T-cell (primary cell): ENCODE measurements at regions not wholly inside any gene's neighbourhood (a gene's known extent, or its start where the extent isn't known, plus 50 kb on each side); places are given as distances from the start of the nearest gene placed in this dataset.

Source experiments
- ATAC-seq, 4 experiments: fragments of 200-7000 bp in 3 of 4; fragments of 150-1000 bp in 1 of 4; cut with Tn5 transposase; replicated peaks in 1 of 4; 1 replicate in 3 of 4; 2 replicates in 1 of 4; pipeline ENCODE4 v1.10.0; 2021; ENCODE audit warnings: moderate library complexity in 3 of 4, mild to moderate bottlenecking in 2 of 4, moderate number of reproducible peaks in 1 of 4
- CTCF ChIA-PET, 2 donors: fragments of 300-600 bp; sonication (Branson Sonifier 250); formaldehyde crosslinking; loops; one replicate each; lab custom pipeline; 2022; ENCODE audit warnings: antibody characterized with exemption in 2 of 2; lab: Charles Lee
- POLR2A ChIA-PET, 2 donors: fragments of 300-600 bp; sonication (Branson Sonifier 250); formaldehyde crosslinking; loops; one replicate each; lab custom pipeline; 2022; ENCODE audit warnings: antibody characterized with exemption in 2 of 2; lab: Charles Lee
- DNase-seq, 35 experiments: peaks; one replicate each; pipeline versions ENCODE4 v3.0.0 to v3.0.0-alpha.2; 2013 to 2023
- H3K27ac ChIP-seq: one replicate; pipeline ENCODE4 v1.5.1; 2013; ENCODE audit warnings: low read length
- H3K27me3 ChIP-seq, 2 experiments: replicated peaks in 1 of 2; 1 replicate in 1 of 2; 2 replicates in 1 of 2; pipeline versions ENCODE4 v1.6.1 to v1.7.0; 2013; ENCODE audit warnings: low read length in 1 of 2, mixed read lengths in 1 of 2; ENCODE audit not compliant: control insufficient read depth in 2 of 2, insufficient read depth in 2 of 2; ENCODE audit errors: extremely low read depth in 1 of 2
- H3K36me3 ChIP-seq, 2 donors: 1 replicate in 1 of 2; 2 replicates in 1 of 2; pipeline versions ENCODE4 v1.6.1 to v1.7.0; 2013; ENCODE audit warnings: low read length in 1 of 2; ENCODE audit not compliant: control insufficient read depth in 2 of 2, insufficient read depth in 1 of 2; ENCODE audit errors: extremely low read depth in 1 of 2
- H3K4me1 ChIP-seq, 2 experiments: 1 replicate in 1 of 2; 2 replicates in 1 of 2; pipeline versions ENCODE4 v1.6.1 to v1.7.0; 2013; ENCODE audit warnings: low read length in 2 of 2, mixed read lengths in 1 of 2; ENCODE audit not compliant: insufficient read depth in 2 of 2, control insufficient read depth in 1 of 2; ENCODE audit errors: extremely low read depth in 1 of 2
- H3K4me3 ChIP-seq, 2 donors: 1 replicate in 1 of 2; 2 replicates in 1 of 2; pipeline versions ENCODE4 v1.5.1 to v1.7.0; 2013; ENCODE audit warnings: mild to moderate bottlenecking in 2 of 2, low read length in 1 of 2, moderate library complexity in 1 of 2; ENCODE audit not compliant: control insufficient read depth in 1 of 2; ENCODE audit errors: extremely low read depth in 1 of 2
- H3K9me3 ChIP-seq: 2 replicates; pipeline ENCODE4 v1.7.0; 2013
- H3K27ac Mint-ChIP-seq, 2 donors: one replicate each; pipeline ENCODE4 v1.8.0; 2020 to 2021; ENCODE audit warnings: mild to moderate bottlenecking in 2 of 2, mixed read lengths in 2 of 2
- H3K27me3 Mint-ChIP-seq, 2 donors: one replicate each; pipeline ENCODE4 v1.8.0; 2021 to 2022; ENCODE audit warnings: mixed read lengths in 2 of 2
- H3K36me3 Mint-ChIP-seq: one replicate; pipeline ENCODE4 v1.8.0; 2021; ENCODE audit warnings: mixed read lengths
- H3K4me1 Mint-ChIP-seq, 3 donors: one replicate each; pipeline ENCODE4 v1.8.0; 2020 to 2022; ENCODE audit warnings: mixed read lengths in 3 of 3, mild to moderate bottlenecking in 1 of 3
- H3K4me3 Mint-ChIP-seq, 3 donors: one replicate each; pipeline ENCODE4 v1.8.0; 2020 to 2022; ENCODE audit warnings: mild to moderate bottlenecking in 3 of 3, mixed read lengths in 3 of 3, moderate library complexity in 3 of 3
- H3K9me3 Mint-ChIP-seq, 3 donors: one replicate each; pipeline ENCODE4 v1.8.0; 2020 to 2022; ENCODE audit warnings: mixed read lengths in 3 of 3
- WGBS: methylation state at CpG from one replicate; pipeline ENCODE4 v1.1.5; 2013; ENCODE audit warnings: missing lambda C conversion rate; ENCODE audit not compliant: insufficient coverage; 5-methylcytosine and 5-hydroxymethylcytosine counted together

GRCh38 chr3:103629391-103629790, 1194.6 kb downstream of the ZPLD1 start:
- H3K4me3 Mint-ChIP-seq, result no peak overlapping the region
- CTCF ChIA-PET, result no interaction called here
- no peaks in the 10 kb centered on the region for H3K27me3 Mint-ChIP-seq

GRCh38 chr3:103644450-103644849, 1209.6 kb downstream of the ZPLD1 start:
- Mint-ChIP-seq H3K4me1 (no peaks in the 10 kb centered on the region), H3K36me3 (no peaks in the 10 kb centered on the region), H3K27me3 (no peaks in the 10 kb centered on the region), H3K9me3 (peaks cover 0 to 7% (median 5%) of the 10 kb centered on the region in 3 donors), H3K27ac (no peak overlapping the region), H3K4me3 (no peak overlapping the region)
- POLR2A ChIA-PET, result interaction anchor here in 1 of 2 donors (0.6 kb wide), 1 partner anchor 12 kb away, joined by 4 read pairs; no protein-coding TSS in a partner anchor
- CTCF ChIA-PET, result no interaction called here
- WGBS, result no CpG with 5 or more reads among the region's 2 CpGs
- no peaks in the 10 kb centered on the region for H3K27me3 ChIP-seq
- DNase-seq, result no peak
- no peaks in the 10 kb centered on the region for H3K9me3 ChIP-seq
- ATAC-seq, result no peak
- H3K27ac ChIP-seq, result no peak overlapping the region
- H3K36me3 ChIP-seq, result no peaks in the 10 kb centered on the region
- H3K4me3 ChIP-seq, result no peak overlapping the region
- H3K4me1 ChIP-seq, result no peaks in the 10 kb centered on the region

More at GRCh38 chr3:103629391-103629790, 1194.6 kb downstream of the ZPLD1 start:
- Histone ChIP-seq H3K4me1 (no peaks in the 10 kb centered on the region), H3K27me3 (no peaks in the 10 kb centered on the region), H3K27ac (no peak overlapping the region), H3K36me3 (no peaks in the 10 kb centered on the region), H3K9me3 (peaks cover 2% of the 10 kb centered on the region), H3K4me3 (no peak overlapping the region)
- ATAC-seq (no peak), DNase-seq (no peak)
- Mint-ChIP-seq H3K4me1 (no peaks in the 10 kb centered on the region), H3K27ac (no peak overlapping the region), H3K9me3 (peaks cover 2 to 36% (median 4%) of the 10 kb centered on the region in 3 donors), H3K36me3 (no peaks in the 10 kb centered on the region)
- WGBS, result 60% methylated on average over 1 of the region's 1 CpG
- POLR2A ChIA-PET, result no interaction called here

- ATAC-seq, result no peak
- Mint-ChIP-seq H3K27ac (no peak overlapping the region), H3K36me3 (no peaks in the 10 kb centered on the region), H3K4me3 (no peak overlapping the region), H3K4me1 (no peaks in the 10 kb centered on the region), H3K9me3 (peaks cover 0 to 3% (median 0%) of the 10 kb centered on the region in 3 donors), H3K27me3 (no peaks in the 10 kb centered on the region)
- POLR2A ChIA-PET, result no interaction called here
- no peaks in the 10 kb centered on the region for H3K27me3 ChIP-seq
- H3K4me3 ChIP-seq, result no peak overlapping the region
- H3K27ac ChIP-seq, result no peak overlapping the region
- whole genome bisulfite sequencing, result no CpG with 5 or more reads among the region's 1 CpG
- H3K4me1 ChIP-seq, result no peaks in the 10 kb centered on the region
- H3K9me3 ChIP-seq, result no peaks in the 10 kb centered on the region
- no peak for DNase-seq
- CTCF ChIA-PET, result no interaction called here
- H3K36me3 ChIP-seq, result no peaks in the 10 kb centered on the region
Observed at GRCh38 chr3:103653996-103654395, 1219.2 kb downstream of the ZPLD1 start.

- Mint-ChIP-seq H3K4me3 (no peak overlapping the region), H3K4me1 (no peaks in the 10 kb centered on the region), H3K27ac (no peak overlapping the region), H3K36me3 (no peaks in the 10 kb centered on the region), H3K27me3 (no peaks in the 10 kb centered on the region), H3K9me3 (peaks cover 0 to 3% (median 2%) of the 10 kb centered on the region in 3 donors)
- ATAC-seq (no peak), DNase-seq (no peak)
- Histone ChIP-seq H3K27ac (no peak overlapping the region), H3K9me3 (no peaks in the 10 kb centered on the region), H3K4me3 (no peak overlapping the region), H3K36me3 (no peaks in the 10 kb centered on the region), H3K27me3 (no peaks in the 10 kb centered on the region), H3K4me1 (no peaks in the 10 kb centered on the region)
- ChIA-PET POLR2A (no interaction called here), CTCF (no interaction called here)
- 93% methylated on average over 3 of the region's 8 CpGs for whole genome bisulfite sequencing
Observed at GRCh38 chr3:103657756-103658155, 1222.9 kb downstream of the ZPLD1 start.

GRCh38 chr3:103660810-103661209, 1226.0 kb downstream of the ZPLD1 start:
- H3K36me3 ChIP-seq, result no peaks in the 10 kb centered on the region
- Mint-ChIP-seq H3K9me3 (peaks cover 0 to 3% (median 2%) of the 10 kb centered on the region in 3 donors), H3K4me1 (no peaks in the 10 kb centered on the region), H3K27ac (no peak overlapping the region), H3K4me3 (no peak overlapping the region), H3K27me3 (no peaks in the 10 kb centered on the region), H3K36me3 (no peaks in the 10 kb centered on the region)
- no peak for DNase-seq
- no peaks in the 10 kb centered on the region for H3K9me3 ChIP-seq
- POLR2A ChIA-PET, result no interaction called here
- no peak overlapping the region for H3K27ac ChIP-seq
- no CpG with 5 or more reads among the region's 2 CpGs for WGBS
- H3K27me3 ChIP-seq, result no peaks in the 10 kb centered on the region
- ATAC-seq, result no peak
- H3K4me3 ChIP-seq, result no peak overlapping the region
- CTCF ChIA-PET, result no interaction called here
- H3K4me1 ChIP-seq, result no peaks in the 10 kb centered on the region

GRCh38 chr3:103662591-103662990, 1227.8 kb downstream of the ZPLD1 start:
- CTCF ChIA-PET, result no interaction called here
- Histone ChIP-seq H3K4me1 (no peaks in the 10 kb centered on the region), H3K27ac (no peak overlapping the region), H3K27me3 (no peaks in the 10 kb centered on the region), H3K9me3 (no peaks in the 10 kb centered on the region), H3K4me3 (no peak overlapping the region), H3K36me3 (no peaks in the 10 kb centered on the region)
- no peak for ATAC-seq
- H3K4me3 Mint-ChIP-seq, result no peak overlapping the region
- H3K27me3 Mint-ChIP-seq, result no peaks in the 10 kb centered on the region
- H3K4me1 Mint-ChIP-seq, result no peaks in the 10 kb centered on the region
- POLR2A ChIA-PET, result no interaction called here
- WGBS, result no CpG with 5 or more reads among the region's 3 CpGs
- H3K36me3 Mint-ChIP-seq, result no peaks in the 10 kb centered on the region
- DNase-seq, result no peak
- peaks cover 0 to 3% (median 2%) of the 10 kb centered on the region in 3 donors for H3K9me3 Mint-ChIP-seq
- H3K27ac Mint-ChIP-seq, result no peak overlapping the region

GRCh38 chr3:103672346-103672745, 1237.5 kb downstream of the ZPLD1 start:
- Mint-ChIP-seq H3K9me3 (no peaks in the 10 kb centered on the region), H3K27me3 (no peaks in the 10 kb centered on the region), H3K4me3 (no peak overlapping the region), H3K27ac (no peak overlapping the region), H3K36me3 (no peaks in the 10 kb centered on the region), H3K4me1 (no peaks in the 10 kb centered on the region)
- Histone ChIP-seq H3K9me3 (no peaks in the 10 kb centered on the region), H3K36me3 (no peaks in the 10 kb centered on the region), H3K4me1 (no peaks in the 10 kb centered on the region), H3K4me3 (no peak overlapping the region), H3K27ac (no peak overlapping the region), H3K27me3 (no peaks in the 10 kb centered on the region)
- POLR2A ChIA-PET, result interaction anchor here in 1 of 2 donors (0.5 to 0.6 kb wide), 2 partner anchors 590 to 1854 kb away, joined by 3 read pairs; no protein-coding TSS in a partner anchor
- ATAC-seq (no peak), DNase-seq (no peak)
- CTCF ChIA-PET, result no interaction called here
- no CpG with 5 or more reads among the region's 2 CpGs for WGBS
